Neutrophil (primary cell): ENCODE measurements at regions not wholly inside any gene's neighbourhood (a gene's known extent, or its start where the extent isn't known, plus 50 kb on each side); places are given as distances from the start of the nearest gene placed in this dataset.

ENCODE experiments used
- H3K27ac ChIP-seq: fragments of 200-600 bp; sonication (generic); 2 replicates; pipeline ENCODE4 v1.5.1; 2016; ENCODE audit warnings: mild to moderate bottlenecking, moderate library complexity
- H3K27me3 ChIP-seq: fragments of 200-600 bp; sonication (generic); 2 replicates; pipeline ENCODE4 v1.6.0; 2016; ENCODE audit warnings: mild to moderate bottlenecking
- H3K36me3 ChIP-seq: fragments of 200-600 bp; sonication (generic); 2 replicates; pipeline ENCODE4 v1.5.1; 2017
- H3K4me1 ChIP-seq, 2 experiments: fragments of 200-600 bp in 1 of 2; sonication (generic) in 1 of 2; 1 replicate in 1 of 2; 2 replicates in 1 of 2; pipeline versions ENCODE4 v1.5.1 to v1.6.1; 2013 to 2016; ENCODE audit warnings: low read depth in 1 of 2, low read length in 1 of 2, mild to moderate bottlenecking in 1 of 2, moderate library complexity in 1 of 2; ENCODE audit not compliant: control insufficient read depth in 1 of 2, insufficient read depth in 1 of 2
- H3K4me3 ChIP-seq, 2 experiments: fragments of 200-600 bp in 1 of 2; sonication (generic) in 1 of 2; 1 replicate in 1 of 2; 2 replicates in 1 of 2; pipeline ENCODE4 v1.5.1; 2013 to 2016; ENCODE audit warnings: low read depth in 1 of 2, low read length in 1 of 2, mild to moderate bottlenecking in 1 of 2, moderate library complexity in 1 of 2
- H3K9me3 ChIP-seq: fragments of 200-600 bp; sonication (generic); 2 replicates; pipeline ENCODE4 v1.5.1; 2016
- TF ChIP-seq, protein P1 (sequence below): fragments of 200-600 bp; sonication (generic); IDR thresholded peaks from 2 replicates; pipeline ENCODE4 v1.5.1; 2016; ENCODE audit warnings: antibody characterized with exemption

DNA sequence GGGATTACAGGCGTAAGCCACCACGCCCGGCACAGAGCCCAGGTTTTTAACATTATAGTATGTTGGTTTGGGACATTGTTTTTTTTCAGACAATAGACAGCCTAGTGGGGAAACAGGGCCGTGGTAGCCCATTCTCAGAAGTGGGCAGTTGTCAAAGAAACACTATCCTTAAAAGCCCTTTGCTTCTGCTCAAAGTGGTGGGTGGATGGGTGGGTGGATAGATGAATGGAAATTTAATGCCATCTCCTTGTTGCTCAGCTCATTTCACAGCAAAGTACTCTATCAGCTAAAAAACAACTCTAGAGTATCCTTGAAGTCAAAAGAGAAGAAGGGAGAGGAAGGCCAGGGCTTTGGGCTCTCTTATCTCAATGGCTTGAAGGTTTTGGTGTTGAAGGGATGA lies 137.8 kb downstream of the RRAGC start:
- TF ChIP-seq, protein P1, sequence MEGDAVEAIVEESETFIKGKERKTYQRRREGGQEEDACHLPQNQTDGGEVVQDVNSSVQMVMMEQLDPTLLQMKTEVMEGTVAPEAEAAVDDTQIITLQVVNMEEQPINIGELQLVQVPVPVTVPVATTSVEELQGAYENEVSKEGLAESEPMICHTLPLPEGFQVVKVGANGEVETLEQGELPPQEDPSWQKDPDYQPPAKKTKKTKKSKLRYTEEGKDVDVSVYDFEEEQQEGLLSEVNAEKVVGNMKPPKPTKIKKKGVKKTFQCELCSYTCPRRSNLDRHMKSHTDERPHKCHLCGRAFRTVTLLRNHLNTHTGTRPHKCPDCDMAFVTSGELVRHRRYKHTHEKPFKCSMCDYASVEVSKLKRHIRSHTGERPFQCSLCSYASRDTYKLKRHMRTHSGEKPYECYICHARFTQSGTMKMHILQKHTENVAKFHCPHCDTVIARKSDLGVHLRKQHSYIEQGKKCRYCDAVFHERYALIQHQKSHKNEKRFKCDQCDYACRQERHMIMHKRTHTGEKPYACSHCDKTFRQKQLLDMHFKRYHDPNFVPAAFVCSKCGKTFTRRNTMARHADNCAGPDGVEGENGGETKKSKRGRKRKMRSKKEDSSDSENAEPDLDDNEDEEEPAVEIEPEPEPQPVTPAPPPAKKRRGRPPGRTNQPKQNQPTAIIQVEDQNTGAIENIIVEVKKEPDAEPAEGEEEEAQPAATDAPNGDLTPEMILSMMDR: no peak
- H3K4me3 ChIP-seq: no peak overlapping the region
- H3K4me1 ChIP-seq: no peaks in the 10 kb centered on the region
- H3K27ac ChIP-seq: no peak overlapping the region
- peaks cover 69% of the 10 kb centered on the region for H3K27me3 ChIP-seq
- no peaks in the 10 kb centered on the region for H3K36me3 ChIP-seq
- no peaks in the 10 kb centered on the region for H3K9me3 ChIP-seq

DNA sequence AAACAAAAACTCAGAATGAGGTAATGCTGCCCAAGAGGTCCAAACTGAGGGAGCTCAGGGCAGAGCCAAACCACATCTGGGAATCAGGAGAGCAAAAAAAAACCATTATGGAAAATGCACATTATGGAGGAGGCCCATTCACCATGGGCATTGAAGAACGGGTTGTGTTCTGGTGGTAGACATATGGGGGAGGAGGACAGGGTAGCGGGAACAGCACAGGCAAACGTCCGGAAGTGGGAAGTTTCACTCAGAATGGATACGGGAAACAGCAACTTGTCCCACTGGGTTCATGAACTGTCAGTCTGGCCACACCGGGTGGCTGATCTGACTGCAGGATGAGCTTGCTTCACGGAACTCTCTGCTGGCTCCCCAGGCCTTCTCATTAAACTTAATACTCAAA lies 139.7 kb downstream of the RRAGC start:
- Histone ChIP-seq H3K27ac (no peak overlapping the region), H3K4me3 (no peak overlapping the region), H3K9me3 (no peaks in the 10 kb centered on the region), H3K27me3 (peaks cover 50% of the 10 kb centered on the region), H3K4me1 (no peaks in the 10 kb centered on the region), H3K36me3 (no peaks in the 10 kb centered on the region)
- TF ChIP-seq, protein P1: no peak

DNA sequence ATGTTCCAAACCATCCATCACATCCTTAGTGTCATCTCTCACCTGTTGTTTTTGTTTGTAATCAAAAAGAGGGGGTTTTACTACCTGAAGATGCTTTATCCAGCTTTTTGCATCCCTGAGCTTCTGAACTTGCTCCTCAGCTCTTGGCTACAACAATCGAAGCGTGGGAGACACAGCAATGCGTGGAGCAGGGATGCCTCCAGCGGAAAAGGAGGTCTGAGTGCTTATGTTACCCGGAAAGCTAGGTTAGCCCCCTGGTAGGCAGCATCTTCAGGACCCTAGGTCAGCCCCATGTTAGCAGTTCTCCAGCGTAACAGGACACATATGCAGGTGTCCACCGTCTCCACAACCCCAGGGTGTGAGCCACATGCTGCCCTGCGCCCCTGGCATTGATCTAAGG lies 141.5 kb downstream of the RRAGC start:
- peaks cover 36% of the 10 kb centered on the region for H3K27me3 ChIP-seq
- no peaks in the 10 kb centered on the region for H3K4me1 ChIP-seq
- no peaks in the 10 kb centered on the region for H3K36me3 ChIP-seq
- H3K4me3 ChIP-seq: no peak overlapping the region
- TF ChIP-seq, protein P1: no peak
- no peak overlapping the region for H3K27ac ChIP-seq
- H3K9me3 ChIP-seq: no peaks in the 10 kb centered on the region

DNA sequence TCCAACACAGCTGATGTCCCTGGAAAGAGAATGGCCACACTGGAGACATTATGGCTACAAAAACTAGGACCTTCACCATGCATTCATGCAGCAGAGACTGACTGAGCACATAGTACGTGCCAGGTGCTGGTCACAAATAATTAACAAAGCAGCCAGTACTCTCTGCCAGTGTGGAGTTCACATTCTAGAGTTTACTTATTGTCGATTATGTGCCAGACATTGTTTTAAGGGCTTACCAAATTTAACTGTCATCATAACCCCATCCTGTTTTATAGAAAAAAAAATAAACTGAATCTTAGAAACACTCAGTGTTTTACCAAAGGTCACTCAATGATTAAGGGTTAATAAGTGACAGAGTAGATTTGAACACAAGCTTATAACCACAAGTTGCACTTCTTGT lies 143.3 kb downstream of the RRAGC start:
- Histone ChIP-seq H3K27ac (no peak overlapping the region), H3K27me3 (peaks cover 36% of the 10 kb centered on the region), H3K4me3 (no peak overlapping the region), H3K4me1 (no peaks in the 10 kb centered on the region), H3K36me3 (no peaks in the 10 kb centered on the region), H3K9me3 (no peaks in the 10 kb centered on the region)
- TF ChIP-seq, protein P1: no peak

DNA sequence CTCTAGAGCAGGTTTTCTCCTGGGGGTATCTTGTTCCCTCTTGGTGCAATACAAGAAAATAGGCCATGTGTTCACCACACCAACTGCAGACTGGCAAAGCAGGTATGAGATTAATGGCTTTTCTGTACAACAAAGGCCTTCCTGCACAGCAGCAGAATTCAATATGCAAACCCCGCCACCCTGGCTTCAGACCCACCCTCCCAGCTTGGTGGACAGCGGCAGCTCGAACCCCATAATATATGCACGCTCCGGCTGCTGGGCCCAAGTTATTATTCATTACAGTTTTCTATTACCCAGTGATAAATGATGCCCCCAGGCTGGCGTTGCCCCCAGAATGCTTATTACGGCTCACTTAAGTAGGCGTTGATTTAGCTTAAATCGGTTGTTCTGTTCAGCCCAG lies 144.2 kb downstream of the RRAGC start:
- H3K4me1 ChIP-seq: no peaks in the 10 kb centered on the region
- no peak overlapping the region for H3K27ac ChIP-seq
- TF ChIP-seq, protein P1: no peak
- no peaks in the 10 kb centered on the region for H3K9me3 ChIP-seq
- peaks cover 41% of the 10 kb centered on the region for H3K27me3 ChIP-seq
- no peaks in the 10 kb centered on the region for H3K36me3 ChIP-seq
- no peak overlapping the region for H3K4me3 ChIP-seq

DNA sequence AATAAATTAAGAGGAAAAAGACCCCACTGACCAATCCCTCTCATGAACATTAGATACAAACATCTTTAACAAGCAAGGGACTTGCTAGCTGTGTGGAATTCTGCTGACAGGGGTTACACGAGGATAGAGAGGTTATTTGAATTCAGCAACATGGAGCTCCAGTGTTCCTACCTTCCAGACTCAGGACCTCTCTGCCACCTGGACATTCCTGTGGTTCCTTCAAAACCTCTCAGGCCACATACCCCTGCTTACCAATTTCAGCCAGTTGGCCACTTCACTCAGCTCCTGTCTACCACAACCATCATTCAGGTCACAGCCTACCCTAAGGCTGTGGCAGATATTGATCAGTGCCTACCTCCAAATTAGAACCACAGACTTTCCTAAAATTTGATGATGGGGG lies 147.5 kb downstream of the RRAGC start:
- H3K36me3 ChIP-seq: no peaks in the 10 kb centered on the region
- H3K27ac ChIP-seq: no peak overlapping the region
- TF ChIP-seq, protein P1: no peak
- no peaks in the 10 kb centered on the region for H3K4me1 ChIP-seq
- H3K9me3 ChIP-seq: no peaks in the 10 kb centered on the region
- no peak overlapping the region for H3K4me3 ChIP-seq
- peaks cover 27% of the 10 kb centered on the region for H3K27me3 ChIP-seq
